Pulmonary artery endothelial cell (primary cell): ENCODE measurements at regions not wholly inside any gene's neighbourhood (a gene's known extent, or its start where the extent isn't known, plus 50 kb on each side); places are given as distances from the start of the nearest gene placed in this dataset.

Experiments used
- DNase-seq: peaks from one replicate; pipeline ENCODE4 v3.0.0-alpha.2; 2011; ENCODE audit warnings: low read depth, low spot score

GRCh38 chr5:135248801-135249231, 150.2 kb downstream of the MACROH2A1 start:
- DNase-seq = no peak

DNA sequence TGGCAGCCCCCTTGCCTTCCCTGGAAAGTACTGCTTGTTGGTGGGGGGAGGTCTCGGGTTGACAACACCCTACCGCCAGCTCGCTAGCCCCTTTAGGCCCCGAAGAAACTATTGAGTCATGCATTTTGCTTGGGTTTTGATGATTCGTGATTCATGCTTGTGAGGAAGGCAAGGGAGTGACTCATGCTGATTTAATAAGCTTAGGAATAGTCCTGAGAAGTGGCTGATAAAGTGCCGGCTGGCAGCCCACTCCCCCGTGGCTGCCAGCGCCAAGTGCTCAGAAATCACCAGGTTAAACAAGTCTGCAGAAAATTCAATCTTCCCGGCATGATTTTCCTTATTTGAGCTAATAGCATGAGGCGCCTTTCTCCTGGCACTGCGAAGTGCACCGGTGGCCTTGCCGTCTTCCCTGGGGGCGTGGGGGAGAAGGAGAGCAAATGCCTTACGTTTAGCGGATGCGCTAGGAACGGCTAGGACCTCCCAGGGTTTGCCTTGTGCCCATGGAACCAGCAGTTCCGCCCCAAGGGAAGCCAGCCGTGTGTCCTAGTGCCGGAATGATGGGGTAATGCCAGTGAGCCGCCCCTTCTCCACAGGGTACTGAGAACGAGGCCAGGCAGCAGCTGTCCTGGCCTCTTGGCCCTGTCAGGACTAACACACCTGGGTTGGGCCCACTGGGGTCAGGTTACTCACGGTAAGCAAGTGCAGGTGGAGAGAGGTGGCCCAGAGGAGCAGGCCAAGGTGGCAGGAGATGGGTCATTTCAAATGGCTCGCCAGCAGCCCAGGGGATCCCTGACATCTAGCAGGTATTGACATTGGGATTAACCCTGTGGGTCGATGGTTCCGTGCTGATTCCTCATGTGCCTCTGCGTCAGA, 151.9 kb downstream of the MACROH2A1 start:
- peak; percentile 66 for DNase-seq

- DNase-seq = no peak
Observed at GRCh38 chr5:135246605-135246922, 152.5 kb downstream of the MACROH2A1 start.

GRCh38 chr5:135245521-135246499, 153.2 kb downstream of the MACROH2A1 start:
- no peak for DNase-seq

GRCh38 chr5:135244620-135245021, 154.4 kb downstream of the MACROH2A1 start:
- DNase-seq = no peak

GRCh38 chr5:135243556-135244285, 155.3 kb downstream of the MACROH2A1 start:
- no peak for DNase-seq

DNA sequence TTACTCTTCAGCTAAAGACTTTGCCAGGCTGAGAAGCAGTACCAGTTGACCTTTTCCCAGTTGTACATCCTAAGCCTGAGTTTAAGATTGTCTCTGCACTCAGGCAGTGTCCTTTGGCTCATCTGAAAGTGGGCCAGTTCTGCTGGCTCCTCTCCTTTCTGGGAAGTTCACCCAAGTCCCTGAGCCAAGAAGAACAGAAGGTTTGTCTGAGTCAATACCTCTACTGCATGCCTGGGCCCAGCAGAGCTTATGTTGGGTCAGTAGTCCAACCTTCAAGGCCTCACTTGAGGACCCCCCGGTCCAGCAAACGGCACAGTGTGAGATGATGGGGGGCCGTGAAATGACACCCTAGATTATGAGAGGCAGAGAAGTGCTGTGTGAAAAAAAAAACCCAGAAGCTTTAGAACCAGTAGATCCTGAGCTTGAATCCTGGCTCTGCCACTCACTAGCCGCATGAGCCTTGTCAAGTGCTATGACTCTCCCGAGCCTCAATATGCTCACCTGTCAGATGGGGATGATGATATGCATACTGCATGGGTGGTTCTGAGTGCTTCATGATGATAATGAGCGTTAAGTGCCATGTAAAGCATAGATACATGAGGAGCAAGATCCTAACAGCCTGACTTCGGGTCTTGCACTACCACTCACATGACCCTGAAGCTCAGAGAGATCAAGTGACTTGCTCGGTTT, 156.0 kb downstream of the MACROH2A1 start:
- DNase-seq = no peak

- DNase-seq = no peak
Observed at GRCh38 chr5:135242021-135242865, 156.8 kb downstream of the MACROH2A1 start.

GRCh38 chr5:135241536-135241935, 157.5 kb downstream of the MACROH2A1 start:
- no peak for DNase-seq

- no peak for DNase-seq
Observed at GRCh38 chr5:135240781-135241360, 158.2 kb downstream of the MACROH2A1 start.

DNA sequence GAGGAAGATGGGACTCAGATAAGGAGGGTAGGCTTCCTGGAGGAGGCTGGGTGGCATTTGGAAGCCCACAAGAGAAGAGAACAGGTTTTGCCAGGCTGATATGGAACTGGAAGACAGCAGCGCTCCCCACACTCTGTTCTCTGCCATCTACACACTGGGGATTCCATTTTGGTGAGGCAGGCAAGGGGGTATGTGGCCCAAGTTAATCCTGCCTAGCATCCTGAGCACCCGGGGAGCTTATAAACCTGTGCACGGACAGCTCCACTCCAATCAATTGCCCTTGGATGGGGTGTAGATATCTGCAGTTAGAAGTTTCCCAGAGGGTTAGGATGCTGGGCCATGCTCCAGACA, 158.8 kb downstream of the MACROH2A1 start:
- no peak for DNase-seq

GRCh38 chr5:135239453-135240282, 159.4 kb downstream of the MACROH2A1 start:
- DNase-seq = no peak

DNA sequence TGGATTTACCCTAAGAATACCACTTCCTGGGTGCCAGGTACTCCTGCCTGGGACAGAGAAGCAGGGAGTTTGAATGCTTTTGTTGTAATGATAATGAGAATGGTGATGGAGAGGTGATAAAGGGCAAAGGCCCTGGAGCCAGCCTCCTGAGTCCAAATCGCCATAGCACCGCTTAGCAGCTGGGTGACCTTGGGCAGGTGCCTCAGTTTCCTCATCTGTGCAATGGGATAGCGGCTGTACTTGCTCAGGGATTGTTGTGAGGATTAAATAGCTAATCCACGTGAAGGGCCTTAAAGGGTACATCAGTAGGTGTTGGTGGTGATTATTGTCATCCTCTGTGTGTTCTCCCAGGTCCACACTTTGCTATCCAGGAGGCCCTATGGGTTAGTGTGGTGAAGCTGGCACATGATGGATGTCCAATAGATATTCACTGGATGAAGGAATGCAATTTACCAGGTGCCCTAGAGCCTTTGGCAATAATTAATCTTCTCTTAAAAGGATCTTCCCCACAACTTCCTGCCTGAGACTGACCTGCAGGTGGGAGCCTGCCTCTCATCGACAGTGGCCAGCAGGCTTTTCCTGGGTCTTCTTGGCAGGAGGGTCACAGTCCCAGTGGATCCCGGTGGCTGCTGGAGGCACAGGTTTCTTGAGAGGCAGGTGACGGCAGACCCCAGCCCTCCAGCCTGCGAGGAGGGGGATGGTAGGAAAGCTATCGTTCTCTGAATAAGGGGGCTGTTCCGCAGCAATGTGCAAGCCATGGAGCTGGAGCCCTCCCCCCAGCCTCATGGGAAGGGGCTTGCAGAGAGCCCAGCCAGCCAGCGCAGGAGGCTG, 160.2 kb downstream of the MACROH2A1 start:
- no peak for DNase-seq

GRCh38 chr5:135237748-135238103, 161.3 kb downstream of the MACROH2A1 start:
- no peak for DNase-seq

GRCh38 chr5:135236908-135237747, 161.9 kb downstream of the MACROH2A1 start:
- DNase-seq = no peak

GRCh38 chr5:135236228-135236907, 162.7 kb downstream of the MACROH2A1 start:
- DNase-seq = no peak
